Thyroid gland (tissue), 4 donors: ENCODE measurements at regions not wholly inside any gene's neighbourhood (a gene's known extent, or its start where the extent isn't known, plus 50 kb on each side); places are given as distances from the start of the nearest gene placed in this dataset.

ENCODE experiments used
- DNase-seq, 2 donors: peaks; one replicate each; pipeline ENCODE4 v3.0.0-alpha.2; 2019
- H3K27ac ChIP-seq, 3 donors: fragments of 200-600 bp; sonication (generic); 1 replicate in 2 of 3; 2 replicates in 1 of 3; pipeline ENCODE4 v1.5.1; 2016 to 2019; ENCODE audit warnings: mild to moderate bottlenecking in 1 of 3, moderate library complexity in 1 of 3
- H3K27me3 ChIP-seq: fragments of 200-600 bp; sonication (generic); one replicate; pipeline ENCODE4 v1.5.1; 2019
- H3K36me3 ChIP-seq, 2 donors: fragments of 200-600 bp; sonication (generic); one replicate each; pipeline ENCODE4 v1.5.1; 2016 to 2019
- H3K4me1 ChIP-seq, 2 donors: fragments of 200-600 bp; sonication (generic); one replicate each; pipeline ENCODE4 v1.5.1; 2017 to 2019
- H3K4me3 ChIP-seq, 3 donors: fragments of 200-600 bp; sonication (generic); replicated peaks in 1 of 3; 1 replicate in 2 of 3; 2 replicates in 1 of 3; pipeline ENCODE4 v1.5.1; 2016; ENCODE audit warnings: mild to moderate bottlenecking in 1 of 3
- H3K9me3 ChIP-seq: fragments of 200-600 bp; sonication (generic); one replicate; pipeline ENCODE4 v1.5.1; 2017
- CTCF ChIP-seq, 6 experiments: fragments of 200-600 bp in 3 of 6; fragments of 450-650 bp in 3 of 6; sonication (generic) in 3 of 6; IDR thresholded peaks; one replicate each; pipeline ENCODE4 v1.5.1; 2016 to 2019; ENCODE audit warnings: antibody characterized with exemption in 6 of 6, mild to moderate bottlenecking in 2 of 6, inconsistent platforms in 1 of 6, moderate library complexity in 1 of 6
- POLR2A ChIP-seq, 2 donors: fragments of 450-650 bp; IDR thresholded peaks; one replicate each; pipeline ENCODE4 v1.6.1; 2017; ENCODE audit warnings: antibody characterized with exemption in 2 of 2, mild to moderate bottlenecking in 2 of 2, moderate library complexity in 1 of 2
- WGBS, 2 donors: methylation state at CpG; one replicate each; pipeline ENCODE4 v1.1.5; 2017; 5-methylcytosine and 5-hydroxymethylcytosine counted together
- intact Hi-C: fragments of 100-400 bp; cut with DNase I; formaldehyde crosslinking; loops from one replicate; pipeline ENCODE4 v1.15.1; 2023

GRCh38 chr4:98728871-98729270 is 70.5 kb upstream of the TSPAN5 start:
- DNase-seq = no peak
- Histone ChIP-seq H3K4me1 (no peaks in the 10 kb centered on the region), H3K27ac (no peak overlapping the region), H3K36me3 (no peaks in the 10 kb centered on the region), H3K27me3 (no peaks in the 10 kb centered on the region), H3K4me3 (no peak overlapping the region), H3K9me3 (no peaks in the 10 kb centered on the region)
- TF ChIP-seq POLR2A (IDR thresholded peaks at IDR 0.05) = no peak
- TF ChIP-seq CTCF (IDR thresholded peaks at IDR 0.05) = no peak
- intact Hi-C loops = no loop called here
- 81 to 95% methylated on average over 1 of the region's 1 CpG for WGBS, 2 donors

GRCh38 chr4:98728433-98728832 is 70.0 kb upstream of the TSPAN5 start:
- no peaks in the 10 kb centered on the region for H3K27me3 ChIP-seq
- no peak overlapping the region for H3K4me3 ChIP-seq
- WGBS, 2 donors = 44 to 64% methylated on average over 4 of the region's 4 CpGs
- TF ChIP-seq CTCF (IDR thresholded peaks at IDR 0.05) (no peak), POLR2A (IDR thresholded peaks at IDR 0.05) (no peak)
- H3K36me3 ChIP-seq = no peaks in the 10 kb centered on the region
- H3K4me1 ChIP-seq = no peaks in the 10 kb centered on the region
- intact Hi-C loops = no loop called here
- H3K9me3 ChIP-seq = no peaks in the 10 kb centered on the region
- H3K27ac ChIP-seq = no peak overlapping the region
- no peak for DNase-seq

GRCh38 chr4:98722000-98722399 is 63.6 kb upstream of the TSPAN5 start:
- WGBS, 2 donors = 93 to 94% methylated on average over 2 of the region's 2 CpGs
- Histone ChIP-seq H3K27ac (no peak overlapping the region), H3K9me3 (no peaks in the 10 kb centered on the region), H3K4me1 (no peaks in the 10 kb centered on the region), H3K36me3 (no peaks in the 10 kb centered on the region), H3K4me3 (no peak overlapping the region), H3K27me3 (no peaks in the 10 kb centered on the region)
- no peak for DNase-seq
- TF ChIP-seq CTCF (IDR thresholded peaks at IDR 0.05) (no peak), POLR2A (IDR thresholded peaks at IDR 0.05) (no peak)
- intact Hi-C loops = no loop called here

- H3K36me3 ChIP-seq = no peaks in the 10 kb centered on the region
- no peaks in the 10 kb centered on the region for H3K4me1 ChIP-seq
- H3K27me3 ChIP-seq = no peaks in the 10 kb centered on the region
- TF ChIP-seq POLR2A (IDR thresholded peaks at IDR 0.05) (no peak), CTCF (IDR thresholded peaks at IDR 0.05) (no peak)
- intact Hi-C loops = no loop called here
- H3K9me3 ChIP-seq = no peaks in the 10 kb centered on the region
- WGBS, 2 donors = 81 to 85% methylated on average over 3 of the region's 3 CpGs
- DNase-seq = no peak
- no peak overlapping the region for H3K4me3 ChIP-seq
- H3K27ac ChIP-seq = no peak overlapping the region
These were observed 62.6 kb upstream of the TSPAN5 start for GRCh38 chr4:98720871-98721480.

- H3K27ac ChIP-seq = no peak overlapping the region
- no peaks in the 10 kb centered on the region for H3K36me3 ChIP-seq
- no peak for TF ChIP-seq POLR2A (IDR thresholded peaks at IDR 0.05)
- TF ChIP-seq CTCF (IDR thresholded peaks at IDR 0.05) = no peak
- no peaks in the 10 kb centered on the region for H3K9me3 ChIP-seq
- no peak for DNase-seq
- intact Hi-C loops = no loop called here
- H3K4me3 ChIP-seq = no peak overlapping the region
- no peaks in the 10 kb centered on the region for H3K4me1 ChIP-seq
- no peaks in the 10 kb centered on the region for H3K27me3 ChIP-seq
These were observed 58.4 kb upstream of the TSPAN5 start for GRCh38 chr4:98716796-98717195.
